NCI-H1694 (cell line): ENCODE measurements at regions not wholly inside any gene's neighbourhood (a gene's known extent, or its start where the extent isn't known, plus 50 kb on each side); places are given as distances from the start of the nearest gene placed in this dataset.

ENCODE experiments used
- DNase-seq: peaks from one replicate; lab custom pipeline; 2025; lab: John Stamatoyannopoulos, UW

DNA sequence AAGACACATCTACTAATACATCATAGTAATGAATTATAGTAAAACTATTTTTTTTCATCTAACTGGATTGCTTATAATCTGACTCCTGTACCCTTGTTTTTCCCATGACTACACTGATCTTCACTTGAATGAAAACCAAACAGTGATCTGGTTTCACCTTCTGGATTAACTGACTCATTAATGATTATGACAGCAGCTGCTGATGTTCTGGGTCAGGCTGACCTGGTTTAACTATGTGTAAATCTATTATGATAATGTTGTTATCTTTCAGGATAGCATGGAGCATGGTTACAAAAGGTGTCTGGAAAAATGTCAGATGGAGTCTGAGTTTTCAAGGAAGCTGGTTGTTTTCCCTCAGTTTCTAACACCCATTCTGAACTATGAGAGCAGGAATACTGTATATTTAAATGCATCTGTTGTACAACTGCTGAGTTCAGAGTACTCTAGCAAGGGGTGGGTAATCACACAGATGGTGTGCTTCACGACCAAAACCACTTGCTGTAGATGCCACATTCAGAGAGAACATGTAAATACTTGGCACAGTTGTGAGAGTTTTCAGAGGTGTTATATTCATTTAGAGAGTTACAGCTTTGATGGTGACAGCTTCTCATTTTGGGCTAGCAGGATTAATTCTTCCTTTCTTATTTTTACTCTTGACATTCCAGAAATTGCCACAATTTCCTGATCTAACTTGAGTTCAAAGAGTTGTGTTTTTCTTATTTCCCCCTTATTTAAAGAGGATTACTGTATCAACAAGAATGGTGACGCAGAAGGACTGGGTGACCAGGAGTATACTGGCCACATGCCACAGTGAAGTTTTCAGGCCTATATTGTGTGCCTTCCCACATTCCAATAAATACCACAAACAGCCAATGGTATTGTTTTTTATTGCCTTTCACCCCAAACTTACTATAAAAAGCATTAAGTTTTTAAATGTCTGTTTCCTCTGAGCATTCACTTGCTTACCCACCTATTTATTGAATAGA, 249.7 kb upstream of the TET2 start:
- DNase-seq = peak; percentile 85

DNA sequence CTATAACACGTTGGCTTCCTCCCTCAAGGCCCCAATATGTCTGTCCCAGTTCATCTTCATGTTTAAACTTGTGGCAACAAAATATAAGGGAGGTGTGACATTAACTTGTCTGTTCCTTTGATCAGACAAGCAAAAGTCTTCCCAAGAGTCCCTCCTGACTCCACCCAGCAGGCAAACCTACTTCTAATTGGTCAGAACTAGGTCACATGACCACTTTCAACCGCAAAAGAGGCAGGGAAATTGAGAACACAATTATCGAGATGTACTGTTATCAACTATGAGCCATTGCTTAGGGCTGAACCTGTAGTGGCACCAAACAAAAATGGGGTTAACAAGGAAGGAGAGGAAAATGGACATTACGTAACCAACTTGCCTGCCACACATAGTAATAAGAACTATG, 246.8 kb upstream of the TET2 start:
- no peak for DNase-seq

DNA sequence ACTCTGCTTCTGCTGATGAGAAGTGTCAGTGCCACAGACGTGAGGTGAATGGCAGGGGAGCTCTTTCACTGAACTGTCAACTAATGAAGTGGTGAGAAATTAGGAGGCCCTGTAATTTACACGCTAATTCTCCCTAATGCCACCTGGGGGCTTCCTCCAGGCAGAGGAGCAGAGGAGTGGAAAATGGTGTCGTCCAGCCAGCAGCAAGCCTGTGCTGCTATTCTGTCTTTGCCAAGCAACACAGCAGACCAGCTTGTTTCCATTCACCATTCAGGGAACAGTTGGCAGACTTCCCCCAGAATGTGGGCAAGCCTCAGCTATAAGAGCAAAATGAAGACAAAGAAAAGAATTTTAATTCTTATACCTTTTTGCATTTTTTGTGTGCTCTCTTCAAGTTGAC, 245.2 kb upstream of the TET2 start:
- DNase-seq = peak; percentile 53

DNA sequence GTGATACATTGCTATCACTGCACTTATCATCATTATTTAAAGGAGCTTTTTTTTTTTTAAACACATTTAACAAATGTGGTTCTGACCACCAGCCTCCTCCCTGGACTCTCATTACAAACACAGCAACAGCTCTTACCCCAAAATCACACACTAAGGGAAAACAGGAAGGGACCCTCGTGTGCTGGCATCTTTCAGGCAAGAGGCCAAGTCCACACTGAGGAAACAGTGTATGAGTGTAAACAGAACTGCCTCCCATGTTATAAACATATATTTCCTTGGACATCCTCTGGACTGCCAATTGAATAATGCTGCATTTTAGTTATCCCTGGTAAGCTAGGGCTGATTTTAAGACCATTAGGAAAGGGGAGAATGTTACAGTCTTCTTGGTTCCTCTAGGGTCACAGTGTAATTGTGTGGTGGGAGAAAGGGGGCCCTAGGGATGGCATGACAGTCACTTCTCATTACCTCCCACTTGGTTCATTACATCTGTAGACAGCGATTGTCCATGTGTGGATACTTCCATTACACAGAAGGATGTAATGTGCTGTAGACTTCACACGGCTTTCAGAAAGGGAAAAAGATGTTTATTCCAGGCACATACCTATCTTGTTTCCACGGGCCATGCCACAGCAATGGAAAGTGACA, 244.6 kb upstream of the TET2 start:
- DNase-seq = no peak

DNA sequence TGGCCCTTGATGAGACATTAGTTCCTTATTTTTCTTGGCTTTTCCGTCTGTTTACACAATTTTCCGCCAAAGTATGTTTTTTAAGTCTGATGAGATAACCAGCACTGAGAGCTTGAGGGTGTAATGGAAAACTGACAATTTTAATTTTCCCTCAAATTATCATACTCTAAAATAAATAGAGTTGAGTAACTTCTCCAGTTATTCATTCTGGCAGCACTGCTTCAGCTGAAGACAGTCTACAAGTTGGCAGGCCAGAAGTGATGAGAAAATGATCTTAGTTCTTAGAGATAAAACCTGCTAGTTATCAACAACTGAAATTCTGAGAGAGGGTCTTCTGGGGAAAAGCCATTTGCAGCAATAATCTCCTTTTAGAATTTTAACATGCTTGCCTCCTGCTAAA, 241.6 kb upstream of the TET2 start:
- no peak for DNase-seq

DNA sequence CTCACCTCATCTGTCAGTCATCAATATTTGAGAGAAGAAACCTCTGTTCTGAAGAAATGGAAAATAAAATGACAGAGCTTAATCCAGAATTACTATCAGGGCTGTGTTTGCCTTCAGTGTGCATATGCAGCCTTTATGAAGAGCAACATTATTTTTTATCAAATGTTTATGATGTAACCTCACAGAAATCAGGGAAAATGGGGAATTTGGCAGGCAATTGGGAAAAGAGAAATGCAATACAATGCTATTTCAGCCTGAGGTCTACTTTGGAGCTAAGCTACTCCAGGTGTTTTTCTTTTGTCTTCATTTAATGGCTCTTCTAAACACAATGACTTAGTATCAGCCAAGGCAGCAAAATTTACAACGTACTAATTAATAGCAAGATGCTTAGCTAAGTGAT, 241.1 kb upstream of the TET2 start:
- no peak for DNase-seq

DNA sequence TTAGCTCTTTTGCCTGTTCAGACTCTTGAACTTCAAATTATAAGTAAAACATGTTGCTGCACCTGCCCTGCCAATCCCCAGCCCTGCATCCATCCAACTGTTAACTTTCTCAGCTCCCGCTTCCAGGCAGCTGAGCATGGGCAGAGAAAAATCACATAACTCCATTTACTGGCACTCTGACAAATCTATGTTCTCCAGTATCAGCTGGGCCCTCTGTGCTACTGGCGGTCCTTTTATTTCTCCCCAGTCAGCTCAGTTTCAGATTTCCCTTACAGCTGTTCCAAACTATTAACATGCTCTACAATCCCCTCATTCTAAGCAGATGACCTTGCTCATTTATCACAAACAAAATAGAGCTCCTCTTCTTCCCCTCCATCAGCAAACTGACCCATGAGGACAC, 240.4 kb upstream of the TET2 start:
- DNase-seq = peak; percentile 77

DNA sequence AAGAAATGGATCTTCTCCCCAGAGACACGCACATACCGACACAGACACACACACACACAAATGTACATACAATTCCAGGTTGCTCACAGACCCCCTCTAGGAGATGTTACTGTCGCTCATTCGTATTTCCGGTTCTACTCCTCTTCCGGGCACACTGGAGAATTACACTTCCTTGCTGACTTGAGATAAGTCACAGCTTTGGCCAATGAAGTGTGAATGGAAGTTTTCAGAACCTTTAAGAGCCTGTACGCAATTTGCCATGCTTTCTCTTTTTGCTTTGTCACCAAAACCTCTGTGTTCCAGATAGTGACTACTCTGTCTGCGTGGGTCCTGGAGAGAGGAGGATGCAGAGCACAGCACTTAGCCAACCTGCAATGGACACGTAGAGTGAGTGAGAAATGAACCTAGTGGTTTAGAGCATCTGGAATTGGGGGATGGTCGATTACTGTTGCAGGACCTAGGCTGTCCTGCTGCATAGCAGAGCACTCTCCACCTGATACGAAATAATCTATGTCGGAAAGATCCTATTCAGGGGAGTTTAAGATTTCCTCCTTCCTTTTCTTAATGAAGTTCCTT, 239.5 kb upstream of the TET2 start:
- DNase-seq = no peak

DNA sequence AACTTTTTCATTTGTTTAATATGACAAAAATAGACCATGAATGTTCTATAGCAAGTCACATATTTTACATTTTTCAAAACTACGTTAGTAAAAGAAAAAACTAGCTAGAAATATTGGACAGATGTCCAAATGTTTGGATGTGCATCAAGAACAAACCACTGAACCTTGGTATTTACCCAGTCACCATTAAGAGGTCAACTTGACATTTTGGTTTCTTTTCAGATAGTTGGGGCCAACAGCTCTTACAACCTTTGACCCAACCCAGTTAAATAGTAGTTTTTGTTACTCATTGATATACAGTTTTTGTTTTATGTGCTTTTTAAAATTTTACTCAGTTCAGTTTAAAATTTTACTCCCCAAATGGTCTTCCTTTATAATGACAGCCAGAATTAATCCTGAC, 238.7 kb upstream of the TET2 start:
- DNase-seq = no peak

DNA sequence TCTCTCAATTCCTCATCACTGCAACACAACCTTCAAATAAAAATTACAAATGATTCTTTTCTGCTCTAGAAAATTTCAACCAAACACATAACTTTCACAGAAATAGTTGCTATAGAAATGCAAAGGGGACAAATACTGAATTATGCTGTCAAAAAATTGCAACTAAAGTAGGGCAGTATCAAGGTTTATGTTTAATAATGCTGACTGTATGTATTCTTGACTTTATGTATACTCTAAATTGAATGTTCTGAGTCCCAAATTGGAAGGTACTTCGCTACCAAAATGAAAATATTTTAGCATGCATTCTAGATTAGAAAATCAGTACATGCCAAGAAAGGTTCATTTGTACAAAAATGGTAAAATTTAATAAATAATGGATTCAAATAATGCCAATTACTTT, 237.3 kb upstream of the TET2 start:
- no peak for DNase-seq

DNA sequence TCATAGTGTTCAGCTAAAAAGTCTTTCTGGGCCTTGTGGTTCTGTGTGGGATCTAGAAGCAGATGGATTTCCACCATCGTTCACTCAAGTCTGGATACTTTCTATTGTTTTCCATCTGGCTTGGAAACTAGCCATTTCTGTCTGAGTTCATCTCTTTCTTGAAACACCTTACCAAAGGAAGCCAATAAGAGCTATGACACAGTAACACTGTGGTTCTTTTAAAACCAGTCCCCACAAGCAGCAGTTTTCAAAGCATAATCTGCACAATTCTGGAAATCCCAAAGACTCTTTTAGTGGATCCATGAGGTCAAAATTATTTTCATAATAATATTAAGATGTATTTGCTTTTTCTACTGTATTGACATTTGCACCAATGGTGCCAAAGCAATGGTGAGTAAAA, 234.2 kb upstream of the TET2 start:
- DNase-seq = no peak

DNA sequence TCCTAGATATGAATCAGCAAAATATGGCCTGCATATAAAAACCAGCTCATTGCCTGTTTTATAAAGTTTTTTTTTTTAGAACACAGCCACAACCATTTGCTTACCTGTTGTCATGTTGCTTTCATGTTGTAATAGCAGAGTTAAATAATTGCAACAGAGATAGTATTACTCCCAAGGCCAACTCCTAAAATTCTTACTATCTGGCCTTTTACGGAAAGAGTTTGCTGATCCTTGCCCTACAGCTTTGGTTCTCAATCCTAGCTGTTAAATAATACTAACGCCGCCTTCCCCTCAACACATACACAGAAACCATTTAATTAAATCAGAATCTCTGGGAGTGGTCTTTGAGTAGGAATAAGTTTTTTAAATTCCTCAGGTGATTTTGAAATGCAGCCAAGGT, 231.3 kb upstream of the TET2 start:
- no peak for DNase-seq

DNA sequence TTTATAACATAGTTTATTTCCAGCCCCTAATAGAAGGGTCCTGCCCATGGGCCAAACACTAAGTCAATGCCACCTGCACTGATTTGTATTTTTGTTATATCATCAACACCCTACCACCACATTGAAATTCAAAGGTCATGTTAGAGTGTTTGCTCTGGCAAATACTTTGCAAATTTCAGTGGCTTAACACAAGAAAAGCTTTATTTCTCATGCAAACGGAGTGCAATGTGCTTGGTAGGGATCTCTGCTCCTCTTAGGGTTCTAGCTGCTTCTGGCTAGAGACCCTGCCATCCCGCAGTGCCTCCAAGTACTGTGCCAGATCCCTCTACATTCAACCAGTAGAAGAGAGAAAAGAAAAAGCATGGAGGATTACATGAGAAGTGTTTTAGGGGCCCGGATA, 230.8 kb upstream of the TET2 start:
- no peak for DNase-seq

DNA sequence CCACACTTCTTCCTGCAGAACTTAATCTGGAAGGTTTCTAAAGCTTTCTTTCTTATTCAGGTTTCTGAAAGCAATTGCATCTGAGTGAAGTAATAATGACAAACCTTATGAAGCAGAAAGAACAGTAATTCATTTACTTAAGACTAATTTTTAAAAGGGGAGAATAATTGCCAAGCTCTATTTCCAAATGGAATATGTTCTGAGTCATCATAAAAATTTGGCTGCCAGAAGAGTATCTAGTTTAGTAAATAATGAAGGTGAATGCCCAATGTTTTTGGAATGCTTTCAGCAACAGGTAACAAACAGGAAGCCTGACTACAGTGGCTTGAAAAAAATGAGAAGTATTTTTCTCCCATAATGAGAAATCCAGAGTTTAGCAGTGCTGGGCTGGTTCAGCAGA, 227.3 kb upstream of the TET2 start:
- DNase-seq = no peak

DNA sequence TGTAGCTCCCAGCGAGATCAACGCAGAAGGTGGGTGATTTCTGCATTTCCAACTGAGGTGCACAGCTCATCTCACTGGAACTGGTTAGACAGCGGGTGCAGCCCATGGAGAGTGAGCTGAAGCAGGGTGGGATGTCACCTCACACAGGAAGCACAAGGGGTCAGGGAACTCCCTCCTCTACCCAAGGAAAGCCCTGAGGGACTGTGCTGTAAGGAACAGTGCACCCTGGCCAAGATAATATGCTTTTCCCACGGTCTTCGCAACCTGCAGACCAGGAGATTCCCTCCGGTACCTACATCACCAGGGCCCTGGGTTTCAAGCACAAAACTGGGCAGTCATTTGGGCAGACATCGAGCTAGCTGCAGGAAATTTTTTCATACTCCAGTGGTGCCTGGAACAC, 216.4 kb upstream of the TET2 start:
- no peak for DNase-seq

DNA sequence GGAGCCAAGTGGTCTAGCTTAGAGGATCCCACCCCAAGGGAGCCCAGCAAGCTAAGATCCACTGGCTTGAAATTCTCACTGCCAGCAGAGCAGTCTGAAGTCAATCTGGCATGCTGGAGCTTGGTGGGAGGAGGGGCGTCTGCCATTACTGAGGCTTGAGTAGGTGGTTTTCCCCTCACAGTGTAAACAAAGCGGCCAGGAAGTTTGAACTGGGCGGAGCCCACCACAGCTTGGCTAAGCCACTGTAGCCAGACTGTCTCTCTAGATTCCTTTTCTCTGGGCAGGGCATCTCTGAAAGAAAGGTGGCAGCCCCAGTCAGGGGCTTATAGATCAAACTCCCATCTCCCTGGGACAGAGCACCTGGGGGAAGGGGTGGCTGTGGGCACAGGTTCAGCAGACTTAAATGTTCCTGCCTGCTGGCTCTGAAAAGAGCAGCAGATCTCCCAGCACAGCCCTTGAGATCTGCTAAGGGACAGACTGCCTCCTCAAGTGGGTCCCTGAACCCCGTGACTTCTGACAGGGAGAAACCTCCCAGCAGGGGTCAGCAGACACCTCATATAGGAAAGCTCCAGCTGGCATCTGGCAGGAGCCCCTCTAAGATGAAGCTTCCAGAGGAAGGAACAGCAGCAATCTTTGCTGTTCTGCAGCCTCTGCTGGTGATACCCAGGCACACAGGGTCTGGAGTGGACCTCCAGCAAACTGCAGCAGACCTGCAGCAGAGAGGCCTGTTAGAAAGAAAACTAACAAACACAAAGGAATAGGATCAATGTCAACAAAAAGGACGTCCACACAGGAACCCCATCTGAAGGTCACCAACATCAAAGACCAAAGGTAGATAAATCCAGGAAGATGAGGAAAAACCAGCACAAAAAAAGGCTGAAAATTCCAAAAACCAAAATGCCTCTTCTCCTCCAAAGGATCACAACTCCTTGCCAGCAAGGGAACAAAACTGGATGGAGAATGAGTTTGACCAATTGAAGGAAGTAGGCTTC, 215.6 kb upstream of the TET2 start:
- DNase-seq = peak; percentile 0

DNA sequence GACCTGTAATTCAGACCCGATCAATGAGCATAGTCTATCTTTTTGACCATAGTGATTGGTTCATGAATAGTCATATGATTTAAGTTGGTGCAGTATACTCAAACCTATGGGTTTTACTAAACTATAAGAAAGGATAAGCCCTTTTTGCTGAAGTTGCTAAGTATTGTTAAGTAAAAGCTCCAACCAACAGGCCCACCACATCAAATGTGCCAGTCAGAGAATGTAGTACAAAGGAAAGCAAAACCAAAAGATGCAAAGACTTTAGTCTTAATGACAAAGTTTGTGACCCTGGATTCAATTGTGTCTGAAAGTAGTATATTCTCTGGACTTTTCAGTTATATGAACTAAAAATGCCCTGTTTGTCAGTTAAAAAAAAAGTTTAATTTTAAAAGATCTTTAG, 208.1 kb upstream of the TET2 start:
- no peak for DNase-seq

DNA sequence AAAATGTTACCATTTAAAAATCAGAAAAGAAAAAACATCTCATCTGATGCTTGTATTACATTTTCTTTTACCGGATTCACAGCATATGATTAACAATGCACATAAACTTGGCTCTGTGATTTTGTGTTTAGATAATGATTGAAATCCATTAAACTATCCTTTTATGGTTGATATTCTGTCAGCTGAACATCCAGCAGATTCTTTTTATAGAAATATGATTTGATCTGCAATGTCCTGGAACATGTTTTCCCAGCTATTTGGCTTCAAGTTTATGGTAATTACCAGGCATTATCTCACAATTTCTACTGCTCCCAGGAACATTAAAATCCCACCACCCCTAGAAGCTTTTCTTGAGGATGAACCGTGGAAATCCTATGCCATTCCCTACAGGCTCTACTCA, 205.7 kb upstream of the TET2 start:
- no peak for DNase-seq

DNA sequence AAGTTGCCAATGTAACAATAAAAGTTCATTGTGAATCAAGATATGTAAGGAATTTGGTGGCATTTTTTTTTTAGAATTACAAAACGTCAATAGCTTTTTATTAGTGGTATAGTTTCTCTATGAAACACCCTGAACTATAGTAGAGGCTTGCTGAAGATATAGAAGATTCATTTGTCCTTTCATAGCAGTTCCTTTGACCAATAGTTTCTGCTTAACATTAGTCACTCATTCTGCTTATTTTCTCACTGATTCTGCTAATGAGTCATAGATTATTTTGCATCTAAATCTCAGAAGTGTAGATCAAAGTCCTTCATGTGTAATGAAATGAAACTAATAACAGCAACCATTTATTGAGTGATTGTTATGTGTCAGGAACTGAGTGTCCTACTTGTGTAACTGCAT, 205.0 kb upstream of the TET2 start:
- no peak for DNase-seq

DNA sequence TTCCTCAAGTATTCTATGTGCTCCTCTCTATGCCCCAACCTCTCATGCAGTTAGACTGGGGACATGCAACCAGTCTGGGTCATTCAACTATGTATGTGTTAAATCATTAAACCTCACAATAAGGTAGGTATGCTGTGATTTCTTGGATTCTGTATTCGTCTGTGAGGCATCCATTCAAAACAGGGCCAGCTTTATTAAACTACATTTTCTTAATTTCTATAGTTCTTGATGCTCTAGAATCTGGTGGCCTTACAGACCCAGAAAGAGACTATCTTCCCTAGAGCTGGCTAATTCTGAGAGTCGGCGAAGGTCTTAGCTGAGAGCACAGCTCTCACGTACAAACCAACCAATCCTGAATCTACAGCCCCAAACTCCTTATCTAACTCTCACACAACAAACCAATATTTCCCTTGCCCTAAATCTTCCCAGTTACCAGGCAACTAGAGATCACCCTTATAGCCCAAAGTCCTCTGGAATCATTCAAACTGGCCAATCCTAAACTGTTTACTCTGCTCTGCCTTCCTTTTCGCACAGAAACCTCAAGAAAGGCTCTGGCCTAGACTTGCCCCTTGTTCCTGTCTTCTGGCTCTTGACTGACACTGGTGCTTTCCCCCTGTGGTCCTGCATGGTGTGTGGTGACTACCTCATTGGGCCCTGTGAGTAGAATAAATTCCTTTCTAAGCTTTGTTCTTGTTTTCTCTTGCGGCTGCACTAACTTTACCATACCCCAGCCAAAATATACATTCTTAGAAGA, 203.5 kb upstream of the TET2 start:
- no peak for DNase-seq

DNA sequence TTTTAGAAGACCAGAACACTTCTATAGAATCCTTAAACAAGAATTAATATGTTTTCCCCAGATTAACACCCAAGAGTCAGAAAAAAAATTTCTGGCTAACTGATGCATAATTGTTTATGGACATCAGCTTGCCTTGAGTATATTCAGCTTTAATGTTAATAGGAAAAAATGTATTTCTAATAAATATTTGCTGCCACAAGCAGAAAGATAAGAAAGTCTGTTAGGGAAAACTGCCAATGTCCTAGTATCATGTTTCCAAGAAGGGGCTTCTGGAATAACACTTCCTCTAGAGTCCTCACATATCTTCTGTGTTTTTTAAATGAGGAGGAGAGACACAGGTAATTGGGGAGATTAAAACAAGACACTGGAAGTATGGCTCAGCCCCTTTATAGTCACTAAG, 202.1 kb upstream of the TET2 start:
- DNase-seq = no peak
